ENCODE measurements at regions not wholly inside any gene's neighbourhood (a gene's known extent, or its start where the extent isn't known, plus 50 kb on each side); places are given as distances from the start of the nearest gene placed in this dataset.

DNA sequence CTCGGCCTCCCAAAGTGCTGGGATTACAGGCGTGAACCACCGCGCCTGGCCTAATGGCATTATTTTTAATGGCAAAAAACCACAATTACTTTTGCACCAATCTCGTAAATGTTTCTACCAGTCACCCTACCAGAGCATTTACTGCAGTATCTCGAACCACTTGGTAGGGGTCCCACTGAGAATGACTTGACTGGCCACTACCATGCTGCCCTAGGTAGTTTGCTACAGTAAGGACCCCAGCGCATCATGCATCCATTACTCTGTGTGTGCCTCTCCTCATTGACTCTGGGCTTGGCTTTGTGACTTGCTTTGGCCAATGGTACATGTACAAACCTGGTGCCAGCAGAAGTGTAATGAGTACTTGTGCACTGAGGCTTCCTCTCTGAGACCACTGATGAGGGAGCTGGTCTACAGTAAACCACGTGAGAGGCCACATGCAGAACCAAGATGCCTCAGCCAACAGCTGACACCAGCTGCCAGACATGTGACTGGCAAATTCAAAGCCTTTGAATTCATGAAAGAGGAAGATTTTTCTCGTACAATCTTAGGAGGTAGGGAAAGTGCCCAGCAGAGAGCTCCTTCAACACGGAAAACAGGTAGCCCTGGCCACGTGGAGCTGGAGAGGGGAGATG, 421.7 kb upstream of the C16orf82 start:
- TF ChIP-seq CTCF (conservative IDR thresholded peaks at IDR 0.05; ENCODE audit: low read depth, low read length): no peak
- no peak for TF ChIP-seq EZH2 (IDR thresholded peaks at IDR 0.05; ENCODE audit: borderline replicate concordance, low read depth, low read length, poor library complexity, severe bottlenecking)
